Keratinocyte (primary cell): ENCODE measurements at regions not wholly inside any gene's neighbourhood (a gene's known extent, or its start where the extent isn't known, plus 50 kb on each side); places are given as distances from the start of the nearest gene placed in this dataset.

ENCODE experiments used
- DNase-seq: peaks from one replicate; pipeline ENCODE4 v3.0.0-alpha.2; 2011; ENCODE audit warnings: low read depth, missing footprints, low spot score
- FAIRE-seq: peaks from 2 replicates; lab custom pipeline; 2011; peaks lifted over from hg19 to GRCh38; lab: Jason Lieb, UNC
- H2AFZ ChIP-seq: 2 replicates; pipeline ENCODE4 v1.6.0; 2012; ENCODE audit warnings: low read length, control low read depth, inconsistent platforms; ENCODE audit not compliant: control insufficient read depth
- H3K27ac ChIP-seq: 2 replicates; pipeline ENCODE4 v1.5.1; 2011; ENCODE audit warnings: low read length; ENCODE audit not compliant: control insufficient read depth, insufficient read depth
- H3K27me3 ChIP-seq: 3 replicates; pipeline ENCODE4 v1.6.0; 2011; ENCODE audit warnings: low read length; ENCODE audit not compliant: control insufficient read depth, insufficient read depth; ENCODE audit errors: extremely low read depth
- H3K36me3 ChIP-seq, 2 experiments: 2 replicates in 1 of 2; 3 replicates in 1 of 2; pipeline ENCODE4 v1.5.1; 2011; ENCODE audit warnings: low read length in 2 of 2, mild to moderate bottlenecking in 1 of 2; ENCODE audit not compliant: control insufficient read depth in 2 of 2, insufficient read depth in 2 of 2; ENCODE audit errors: extremely low read depth in 1 of 2
- H3K4me1 ChIP-seq: 3 replicates; pipeline ENCODE4 v1.5.1; 2011; ENCODE audit warnings: low read length; ENCODE audit not compliant: control insufficient read depth, insufficient read depth; ENCODE audit errors: extremely low read depth
- H3K4me2 ChIP-seq: 3 replicates; pipeline ENCODE4 v1.6.0; 2011; ENCODE audit warnings: low read depth, low read length; ENCODE audit not compliant: control insufficient read depth, insufficient read depth; ENCODE audit errors: extremely low read depth
- H3K4me3 ChIP-seq, 3 experiments: fragments of 200-600 bp in 1 of 3; sonication (generic) in 1 of 3; 2 replicates in 2 of 3; 3 replicates in 1 of 3; pipeline ENCODE4 v1.5.1; 2011 to 2016; ENCODE audit warnings: low read length in 3 of 3, mild to moderate bottlenecking in 3 of 3, control low read depth in 2 of 3, inconsistent platforms in 1 of 3, low read depth in 1 of 3, mixed read lengths in 1 of 3, mixed run types in 1 of 3, moderate library complexity in 1 of 3; ENCODE audit not compliant: control insufficient read depth in 2 of 3, insufficient read depth in 2 of 3; ENCODE audit errors: extremely low read depth in 1 of 3
- H3K79me2 ChIP-seq: 2 replicates; pipeline ENCODE4 v1.6.0; 2012; ENCODE audit warnings: low read length; ENCODE audit not compliant: control insufficient read depth, insufficient read depth
- H3K9ac ChIP-seq: 3 replicates; pipeline ENCODE4 v1.6.0; 2011; ENCODE audit warnings: low read length; ENCODE audit not compliant: control insufficient read depth, insufficient read depth; ENCODE audit errors: extremely low read depth
- H3K9me1 ChIP-seq: 3 replicates; pipeline ENCODE4 v1.6.0; 2011; ENCODE audit warnings: low read length; ENCODE audit not compliant: control insufficient read depth, insufficient read depth; ENCODE audit errors: extremely low read depth
- H3K9me3 ChIP-seq: 2 replicates; pipeline ENCODE4 v1.5.1; 2012; ENCODE audit warnings: low read depth, low read length; ENCODE audit not compliant: control insufficient read depth
- H4K20me1 ChIP-seq: 3 replicates; pipeline ENCODE4 v1.6.0; 2011; ENCODE audit warnings: low read length; ENCODE audit not compliant: control insufficient read depth, insufficient read depth; ENCODE audit errors: extremely low read depth
- CTCF ChIP-seq, 3 experiments: IDR thresholded peaks in 1 of 3; conservative IDR thresholded peaks in 1 of 3; optimal IDR thresholded peaks in 1 of 3; 2 replicates in 2 of 3; 3 replicates in 1 of 3; pipeline versions ENCODE3 to v1.5.1; 2011; ENCODE audit warnings: low read length in 3 of 3, mild to moderate bottlenecking in 3 of 3, moderate library complexity in 2 of 3, control low read depth in 1 of 3, inconsistent platforms in 1 of 3; ENCODE audit not compliant: insufficient read depth in 2 of 3; ENCODE audit errors: extremely low read depth in 1 of 3
- EZH2 ChIP-seq: IDR thresholded peaks from one replicate; pipeline ENCODE4 v1.6.1; 2012; ENCODE audit warnings: inconsistent platforms, mild to moderate bottlenecking, low read length, moderate library complexity
- dilution Hi-C: fragments of 300-500 bp; cut with MboI; formaldehyde crosslinking; loops from one replicate; pipeline ENCODE4 v1.7.0; 2020; ENCODE audit warnings: low sequenced_read_pairs; ENCODE audit not compliant: extremely low pct_ligation_motif_present

- H3K9me1 ChIP-seq, result no peaks in the 10 kb centered on the region
- FAIRE-seq (no peak), DNase-seq (no peak)
- H3K4me1 ChIP-seq, result no peaks in the 10 kb centered on the region
- H2AFZ ChIP-seq, result no peak overlapping the region
- no peak overlapping the region for H3K4me2 ChIP-seq
- no peaks in the 10 kb centered on the region for H3K36me3 ChIP-seq
- no peak for TF ChIP-seq EZH2
- TF ChIP-seq CTCF (optimal IDR thresholded peaks at IDR 0.05 in 1 of 3, IDR thresholded peaks at IDR 0.05 in 1 of 3, conservative IDR thresholded peaks at IDR 0.05 in 1 of 3; ENCODE audit: extremely low read depth in 1 of 3, insufficient read depth in 2 of 3, low read length in 3 of 3), result no peak
- H3K79me2 ChIP-seq, result no peaks in the 10 kb centered on the region
- no peaks in the 10 kb centered on the region for H3K9me3 ChIP-seq
- no peak overlapping the region for H3K27ac ChIP-seq
- dilution Hi-C loops, result no loop called here
- H3K9ac ChIP-seq, result no peak overlapping the region
- no peak overlapping the region for H3K4me3 ChIP-seq
- no peaks in the 10 kb centered on the region for H3K27me3 ChIP-seq
- no peaks in the 10 kb centered on the region for H4K20me1 ChIP-seq
Measured at GRCh38 chr2:187642498-187642897, 88.3 kb upstream of the TFPI start.

- no peak overlapping the region for H3K9ac ChIP-seq
- no peaks in the 10 kb centered on the region for H3K36me3 ChIP-seq
- H3K4me2 ChIP-seq, result no peak overlapping the region
- dilution Hi-C loops, result no loop called here
- H3K9me1 ChIP-seq, result no peaks in the 10 kb centered on the region
- DNase-seq (no peak), FAIRE-seq (no peak)
- no peaks in the 10 kb centered on the region for H3K9me3 ChIP-seq
- H3K27ac ChIP-seq, result no peak overlapping the region
- H3K27me3 ChIP-seq, result no peaks in the 10 kb centered on the region
- H3K79me2 ChIP-seq, result no peaks in the 10 kb centered on the region
- no peak overlapping the region for H3K4me3 ChIP-seq
- H3K4me1 ChIP-seq, result no peaks in the 10 kb centered on the region
- H4K20me1 ChIP-seq, result no peaks in the 10 kb centered on the region
- TF ChIP-seq CTCF (optimal IDR thresholded peaks at IDR 0.05 in 1 of 3, IDR thresholded peaks at IDR 0.05 in 1 of 3, conservative IDR thresholded peaks at IDR 0.05 in 1 of 3; ENCODE audit: extremely low read depth in 1 of 3, insufficient read depth in 2 of 3, low read length in 3 of 3) (no peak), EZH2 (no peak)
- H2AFZ ChIP-seq, result no peak overlapping the region
Measured at GRCh38 chr2:187644486-187644885, 90.3 kb upstream of the TFPI start.
